Astrocyte (in vitro differentiated cells and primary cell): ENCODE measurements at regions not wholly inside any gene's neighbourhood (a gene's known extent, or its start where the extent isn't known, plus 50 kb on each side); places are given as distances from the start of the nearest gene placed in this dataset.
"Not testable (repeated sequence)": the region's sequence is repeated elsewhere in the genome, so short reads cannot be mapped to it uniquely, and the experiment has no call there.

ENCODE experiments used
- DNase-seq: peaks from one replicate; pipeline ENCODE4 v3.0.0-alpha.2; 2010; ENCODE audit warnings: low read depth
- FAIRE-seq: peaks from 2 replicates; lab custom pipeline; 2011; peaks lifted over from hg19 to GRCh38; lab: Jason Lieb, UNC
- H2AFZ ChIP-seq: 2 replicates; pipeline ENCODE4 v1.6.0; 2012; ENCODE audit warnings: low read depth, low read length, inconsistent platforms
- H3K27ac ChIP-seq: 2 replicates; pipeline ENCODE4 v1.5.1; 2011; ENCODE audit warnings: low read depth, low read length, inconsistent platforms
- H3K27me3 ChIP-seq: 2 replicates; pipeline ENCODE4 v1.6.0; 2011; ENCODE audit warnings: low read length, inconsistent platforms; ENCODE audit not compliant: insufficient read depth
- H3K36me3 ChIP-seq: 2 replicates; pipeline ENCODE4 v1.5.1; 2011; ENCODE audit warnings: low read length, inconsistent platforms; ENCODE audit not compliant: insufficient read depth
- H3K4me1 ChIP-seq: 2 replicates; pipeline ENCODE4 v1.5.1; 2011; ENCODE audit warnings: low read length, inconsistent platforms; ENCODE audit not compliant: insufficient read depth
- H3K4me2 ChIP-seq: 2 replicates; pipeline ENCODE4 v1.6.0; 2012; ENCODE audit warnings: low read length, inconsistent platforms
- H3K4me3 ChIP-seq: 2 replicates; pipeline ENCODE4 v1.5.1; 2011; ENCODE audit warnings: low read depth, mild to moderate bottlenecking, low read length, inconsistent platforms; ENCODE audit not compliant: insufficient read depth
- H3K79me2 ChIP-seq: 2 replicates; pipeline ENCODE4 v1.6.0; 2012; ENCODE audit warnings: mild to moderate bottlenecking, low read length, inconsistent platforms; ENCODE audit not compliant: insufficient read depth
- H3K9ac ChIP-seq: 2 replicates; pipeline ENCODE4 v1.6.0; 2012; ENCODE audit warnings: mild to moderate bottlenecking, low read length, inconsistent platforms
- H3K9me3 ChIP-seq: 2 replicates; pipeline ENCODE4 v1.5.1; 2012; ENCODE audit warnings: low read depth, mild to moderate bottlenecking, low read length, inconsistent platforms; ENCODE audit not compliant: insufficient read depth
- H4K20me1 ChIP-seq: 2 replicates; pipeline ENCODE4 v1.6.0; 2012; ENCODE audit warnings: low read length, inconsistent platforms; ENCODE audit not compliant: insufficient read depth
- H3K27ac Mint-ChIP-seq: one replicate; pipeline ENCODE4 v1.8.0; 2021; ENCODE audit warnings: mild to moderate bottlenecking, mixed read lengths; ENCODE audit not compliant: unreplicated experiment
- H3K27me3 Mint-ChIP-seq: one replicate; pipeline ENCODE4 v1.8.0; 2021; ENCODE audit warnings: low read depth, mixed read lengths; ENCODE audit not compliant: unreplicated experiment
- H3K36me3 Mint-ChIP-seq: one replicate; pipeline ENCODE4 v1.8.0; 2021; ENCODE audit warnings: low read depth, mixed read lengths; ENCODE audit not compliant: unreplicated experiment
- H3K4me1 Mint-ChIP-seq: one replicate; pipeline ENCODE4 v1.8.0; 2021; ENCODE audit warnings: low read depth, mixed read lengths; ENCODE audit not compliant: unreplicated experiment
- H3K4me3 Mint-ChIP-seq: one replicate; pipeline ENCODE4 v1.8.0; 2021; ENCODE audit warnings: mild to moderate bottlenecking, moderate library complexity, mixed read lengths; ENCODE audit not compliant: unreplicated experiment
- H3K9me3 Mint-ChIP-seq: one replicate; pipeline ENCODE4 v1.8.0; 2021; ENCODE audit warnings: mild to moderate bottlenecking, mixed read lengths; ENCODE audit not compliant: unreplicated experiment
- CTCF ChIP-seq: IDR thresholded peaks from 2 replicates; pipeline ENCODE4 v1.5.1; 2011; ENCODE audit warnings: low read depth, mild to moderate bottlenecking, inconsistent platforms, low read length, moderate library complexity; ENCODE audit not compliant: insufficient read depth
- EZH2 ChIP-seq: IDR thresholded peaks from 2 replicates; pipeline ENCODE4 v1.6.1; 2012; ENCODE audit warnings: mild to moderate bottlenecking, low read length, inconsistent platforms; ENCODE audit not compliant: insufficient read depth

DNA sequence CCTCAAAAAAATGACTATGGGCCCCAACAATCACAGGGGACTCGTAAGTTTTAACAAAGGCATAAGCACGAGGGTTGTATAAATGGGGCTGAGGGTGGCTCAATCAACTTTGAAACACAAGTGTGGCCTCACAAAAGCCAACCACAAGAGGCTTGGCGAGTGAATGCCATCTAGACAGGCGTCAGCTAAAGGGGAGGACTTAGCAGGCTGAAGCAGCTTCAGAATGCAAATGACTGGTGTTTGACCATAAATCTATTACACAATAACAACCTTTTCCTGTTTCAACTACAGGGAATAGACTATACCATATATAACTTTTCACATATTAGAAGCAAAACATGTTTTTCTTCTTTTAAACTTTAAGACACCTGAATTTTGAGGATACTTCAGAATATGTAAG, 777.9 kb downstream of the FSCB start:
- FAIRE-seq = no peak
- H3K27ac Mint-ChIP-seq = no peak overlapping the region
- H3K4me3 Mint-ChIP-seq = no peak overlapping the region

GRCh38 chr14:43706900-43707299, 800.2 kb downstream of the FSCB start:
- H3K27me3 Mint-ChIP-seq = no peaks in the 10 kb centered on the region
- DNase-seq (no peak), FAIRE-seq (no peak)
- no peaks in the 10 kb centered on the region for H4K20me1 ChIP-seq
- no peak for TF ChIP-seq EZH2
- no peak for TF ChIP-seq CTCF
- no peak overlapping the region for H3K27ac Mint-ChIP-seq
- H3K4me3 ChIP-seq = no peak overlapping the region
- H3K9me3 ChIP-seq = no peaks in the 10 kb centered on the region
- H3K4me2 ChIP-seq = no peak overlapping the region
- no peaks in the 10 kb centered on the region for H3K36me3 Mint-ChIP-seq
- no peaks in the 10 kb centered on the region for H3K4me1 Mint-ChIP-seq
- no peaks in the 10 kb centered on the region for H3K27me3 ChIP-seq
- no peaks in the 10 kb centered on the region for H3K36me3 ChIP-seq
- H3K9ac ChIP-seq = no peak overlapping the region
- no peaks in the 10 kb centered on the region for H3K4me1 ChIP-seq
- peaks cover 3% of the 10 kb centered on the region for H3K9me3 Mint-ChIP-seq
- H3K27ac ChIP-seq = no peak overlapping the region
- no peak overlapping the region for H3K4me3 Mint-ChIP-seq
- H2AFZ ChIP-seq = no peak overlapping the region
- no peaks in the 10 kb centered on the region for H3K79me2 ChIP-seq

More for the DNA sequence above, 777.9 kb downstream of the FSCB start:
- no peaks in the 10 kb centered on the region for H3K9me3 ChIP-seq
- H3K4me1 ChIP-seq = no peaks in the 10 kb centered on the region
- no peak overlapping the region for H3K4me2 ChIP-seq
- H3K79me2 ChIP-seq = no peaks in the 10 kb centered on the region
- H3K4me3 ChIP-seq = no peak overlapping the region
- no peak overlapping the region for H3K9ac ChIP-seq
- H3K27me3 ChIP-seq = no peaks in the 10 kb centered on the region
- TF ChIP-seq CTCF = no peak
- no peak for TF ChIP-seq EZH2
- H2AFZ ChIP-seq = no peak overlapping the region
- no peaks in the 10 kb centered on the region for H3K36me3 ChIP-seq
- no peaks in the 10 kb centered on the region for H4K20me1 ChIP-seq
- no peak for DNase-seq
- no peaks in the 10 kb centered on the region for H3K36me3 Mint-ChIP-seq
- peaks cover 1% of the 10 kb centered on the region for H3K4me1 Mint-ChIP-seq
- H3K27ac ChIP-seq = no peak overlapping the region
- no peaks in the 10 kb centered on the region for H3K9me3 Mint-ChIP-seq
- no peaks in the 10 kb centered on the region for H3K27me3 Mint-ChIP-seq

DNA sequence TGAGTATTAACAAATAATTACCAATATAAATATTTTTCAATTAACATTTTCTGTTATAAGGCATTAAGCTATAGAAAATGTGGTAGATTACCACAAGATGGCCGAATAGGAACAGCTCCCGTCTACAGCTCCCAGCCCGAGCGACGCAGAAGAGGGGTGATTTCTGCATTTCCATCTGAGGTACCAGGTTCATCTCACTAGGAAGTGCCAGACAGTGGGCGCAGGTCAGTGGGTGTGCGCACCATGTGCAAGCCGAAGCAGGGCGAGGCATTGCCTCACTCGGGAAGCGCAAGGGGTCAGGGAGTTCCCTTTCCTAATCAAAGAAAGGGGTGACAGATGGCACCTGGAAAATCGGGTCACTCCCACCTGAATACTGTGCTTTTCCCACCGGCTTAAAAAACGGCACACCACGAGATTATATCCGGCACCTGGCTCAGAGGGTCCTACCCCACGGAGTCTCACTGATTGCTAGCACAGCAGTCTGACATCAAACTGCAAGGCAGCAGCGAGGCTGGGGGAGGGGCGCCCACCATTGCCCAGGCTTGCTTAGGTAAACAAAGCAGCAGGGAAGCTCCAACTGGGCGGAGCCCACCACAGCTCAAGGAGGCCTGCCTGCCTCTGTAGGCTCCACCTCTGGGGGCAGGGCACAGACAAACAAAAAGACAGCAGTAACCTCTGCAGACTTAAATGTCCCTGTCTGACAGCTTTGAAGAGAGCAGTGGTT, 808.4 kb downstream of the FSCB start:
- not testable (repeated sequence) for H3K4me2 ChIP-seq, H3K4me3 ChIP-seq, H3K27me3 ChIP-seq, H4K20me1 ChIP-seq, H3K36me3 ChIP-seq, H3K79me2 ChIP-seq, H2AFZ ChIP-seq, H3K4me1 Mint-ChIP-seq, DNase-seq, FAIRE-seq, H3K4me3 Mint-ChIP-seq, H3K9ac ChIP-seq, H3K27me3 Mint-ChIP-seq, H3K9me3 ChIP-seq, H3K27ac ChIP-seq, H3K36me3 Mint-ChIP-seq, H3K4me1 ChIP-seq, H3K27ac Mint-ChIP-seq, H3K9me3 Mint-ChIP-seq
